Neuronal stem cell (in vitro differentiated cells): ENCODE measurements at regions not wholly inside any gene's neighbourhood (a gene's known extent, or its start where the extent isn't known, plus 50 kb on each side); places are given as distances from the start of the nearest gene placed in this dataset.

Experiments used
- DNase-seq: peaks from one replicate; pipeline ENCODE4 v3.0.0-alpha.2; 2013; ENCODE audit warnings: low spot score
- H2AFZ ChIP-seq: one replicate; pipeline ENCODE4 v1.6.1; 2013; ENCODE audit warnings: mild to moderate bottlenecking, low read length, inconsistent platforms
- H2AK5ac ChIP-seq: 2 replicates; pipeline ENCODE4 v1.6.1; 2013; ENCODE audit warnings: low read depth, mild to moderate bottlenecking, inconsistent platforms, low read length, moderate library complexity, mixed read lengths
- H2BK120ac ChIP-seq: 2 replicates; pipeline ENCODE4 v1.6.1; 2013; ENCODE audit warnings: low read depth, mild to moderate bottlenecking, inconsistent platforms, low read length, moderate library complexity, mixed read lengths
- H2BK12ac ChIP-seq: one replicate; pipeline ENCODE4 v1.6.1; 2013; ENCODE audit warnings: low read length, inconsistent platforms
- H2BK15ac ChIP-seq: 2 replicates; pipeline ENCODE4 v1.6.1; 2013; ENCODE audit warnings: mild to moderate bottlenecking, low read length, inconsistent platforms, mixed read lengths
- H2BK5ac ChIP-seq: one replicate; pipeline ENCODE4 v1.6.1; 2013; ENCODE audit warnings: inconsistent platforms, mild to moderate bottlenecking, low read length, moderate library complexity
- H3K14ac ChIP-seq: one replicate; pipeline ENCODE4 v1.6.1; 2013; ENCODE audit warnings: low read length, inconsistent platforms
- H3K18ac ChIP-seq: 2 replicates; pipeline ENCODE4 v1.6.1; 2013; ENCODE audit warnings: low read length, inconsistent platforms
- H3K23ac ChIP-seq: 2 replicates; pipeline ENCODE4 v1.6.1; 2013; ENCODE audit warnings: low read depth, mild to moderate bottlenecking, mixed read lengths, low read length, inconsistent platforms; ENCODE audit not compliant: poor library complexity
- H3K27ac ChIP-seq: replicated peaks from 3 replicates; pipeline ENCODE4 v1.5.1; 2013; ENCODE audit warnings: low read length, inconsistent platforms
- H3K27me3 ChIP-seq, 3 experiments: 2 replicates each; pipeline ENCODE4 v1.6.1; 2013; ENCODE audit warnings: low read length in 3 of 3, mild to moderate bottlenecking in 2 of 3, inconsistent platforms in 1 of 3, low read depth in 1 of 3, mixed read lengths in 1 of 3, moderate library complexity in 1 of 3; ENCODE audit not compliant: control insufficient read depth in 3 of 3, insufficient read depth in 3 of 3
- H3K36me3 ChIP-seq, 2 donors: replicated peaks in 1 of 2; 2 replicates each; pipeline ENCODE4 v1.6.1; 2013; ENCODE audit warnings: low read length in 2 of 2; ENCODE audit not compliant: control insufficient read depth in 2 of 2, insufficient read depth in 2 of 2
- H3K4ac ChIP-seq: 2 replicates; pipeline ENCODE4 v1.6.1; 2013; ENCODE audit warnings: inconsistent platforms, mild to moderate bottlenecking, low read length, moderate library complexity
- H3K4me1 ChIP-seq, 2 donors: 1 replicate in 1 of 2; 2 replicates in 1 of 2; pipeline ENCODE4 v1.6.1; 2013; ENCODE audit warnings: low read length in 2 of 2, low read depth in 1 of 2; ENCODE audit not compliant: control insufficient read depth in 2 of 2, insufficient read depth in 1 of 2
- H3K4me2 ChIP-seq: one replicate; pipeline ENCODE4 v1.6.1; 2013; ENCODE audit warnings: mild to moderate bottlenecking, low read length, inconsistent platforms; ENCODE audit not compliant: insufficient read depth, poor library complexity, severe bottlenecking
- H3K4me3 ChIP-seq, 2 donors: 2 replicates each; pipeline ENCODE4 v1.5.1; 2013; ENCODE audit warnings: low read length in 2 of 2, mild to moderate bottlenecking in 2 of 2, inconsistent platforms in 1 of 2, moderate library complexity in 1 of 2
- H3K79me1 ChIP-seq: one replicate; pipeline ENCODE4 v1.6.1; 2013; ENCODE audit warnings: low read depth, mild to moderate bottlenecking, inconsistent platforms, low read length, moderate library complexity
- H3K9ac ChIP-seq: one replicate; pipeline ENCODE4 v1.6.1; 2013; ENCODE audit warnings: mild to moderate bottlenecking, low read depth, low read length, inconsistent platforms; ENCODE audit not compliant: poor library complexity
- H3K9me3 ChIP-seq, 2 donors: replicated peaks in 1 of 2; 2 replicates each; pipeline versions ENCODE3 to v1.6.1; 2013; ENCODE audit warnings: low read length in 2 of 2, mild to moderate bottlenecking in 2 of 2, inconsistent platforms in 1 of 2, low read depth in 1 of 2, mixed read lengths in 1 of 2, moderate library complexity in 1 of 2; ENCODE audit not compliant: control insufficient read depth in 2 of 2, insufficient read depth in 1 of 2
- H4K8ac ChIP-seq: one replicate; pipeline ENCODE4 v1.6.1; 2013; ENCODE audit warnings: low read depth, mild to moderate bottlenecking, inconsistent platforms, low read length, moderate library complexity
- H4K91ac ChIP-seq: one replicate; pipeline ENCODE4 v1.6.1; 2013; ENCODE audit warnings: low read length, low read depth, mild to moderate bottlenecking, inconsistent platforms; ENCODE audit not compliant: poor library complexity
- WGBS, 2 donors: extraction: QIAGEN DNeasy Blood & Tissue Kit; methylation state at CpG; one replicate each; pipeline ENCODE4 v1.1.7; 2013; ENCODE audit warnings: missing lambda C conversion rate in 2 of 2, mixed read lengths in 1 of 2; ENCODE audit not compliant: insufficient read length in 2 of 2, insufficient replicate concordance in 1 of 2; ENCODE audit errors: extremely low coverage in 2 of 2; 5-methylcytosine and 5-hydroxymethylcytosine counted together

DNA sequence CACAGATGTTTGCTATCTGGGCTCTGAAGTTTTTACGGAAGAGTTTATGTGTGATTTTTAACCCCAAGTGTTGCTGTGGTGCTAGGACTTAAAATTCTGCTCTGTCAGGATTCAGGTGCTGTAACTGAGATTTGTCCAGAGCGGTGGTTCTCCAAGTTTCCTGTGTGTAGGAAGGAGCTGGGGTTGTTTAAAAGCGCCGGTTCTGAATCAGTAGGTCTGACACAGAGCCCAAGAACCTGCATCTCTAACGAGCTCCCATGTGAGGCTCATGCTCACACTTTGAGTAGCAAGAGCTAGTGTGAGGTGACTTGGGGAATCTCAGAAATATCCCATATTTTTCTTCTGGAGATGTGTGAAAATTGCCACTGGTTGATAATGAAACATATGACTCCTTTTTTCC is 325.5 kb downstream of the SATB1 start:
- DNase-seq = no peak
- H4K8ac ChIP-seq = no peak overlapping the region
- no peak overlapping the region for H3K4me3 ChIP-seq
- H2BK120ac ChIP-seq = no peak overlapping the region
- H2AK5ac ChIP-seq = no peak overlapping the region
- H3K9ac ChIP-seq = no peak overlapping the region
- no peaks in the 10 kb centered on the region for H3K27me3 ChIP-seq
- H2AFZ ChIP-seq = no peak overlapping the region
- H4K91ac ChIP-seq = no peak overlapping the region
- no peak overlapping the region for H3K4ac ChIP-seq
- H3K14ac ChIP-seq = no peak overlapping the region
- H3K4me2 ChIP-seq = no peak overlapping the region
- H3K23ac ChIP-seq = no peak overlapping the region
- no CpG with 5 or more reads among the region's 5 CpGs for WGBS, 2 donors
- H3K9me3 ChIP-seq = peaks cover 2 to 5% of the 10 kb centered on the region in 2 donors
- H3K4me1 ChIP-seq = peaks cover 0 to 6% of the 10 kb centered on the region in 2 donors
- H3K79me1 ChIP-seq = no peaks in the 10 kb centered on the region
- no peak overlapping the region for H3K27ac ChIP-seq
- no peak overlapping the region for H2BK5ac ChIP-seq
- H3K18ac ChIP-seq = no peak overlapping the region
- no peak overlapping the region for H2BK12ac ChIP-seq
- no peak overlapping the region for H2BK15ac ChIP-seq
- H3K36me3 ChIP-seq = no peaks in the 10 kb centered on the region

DNA sequence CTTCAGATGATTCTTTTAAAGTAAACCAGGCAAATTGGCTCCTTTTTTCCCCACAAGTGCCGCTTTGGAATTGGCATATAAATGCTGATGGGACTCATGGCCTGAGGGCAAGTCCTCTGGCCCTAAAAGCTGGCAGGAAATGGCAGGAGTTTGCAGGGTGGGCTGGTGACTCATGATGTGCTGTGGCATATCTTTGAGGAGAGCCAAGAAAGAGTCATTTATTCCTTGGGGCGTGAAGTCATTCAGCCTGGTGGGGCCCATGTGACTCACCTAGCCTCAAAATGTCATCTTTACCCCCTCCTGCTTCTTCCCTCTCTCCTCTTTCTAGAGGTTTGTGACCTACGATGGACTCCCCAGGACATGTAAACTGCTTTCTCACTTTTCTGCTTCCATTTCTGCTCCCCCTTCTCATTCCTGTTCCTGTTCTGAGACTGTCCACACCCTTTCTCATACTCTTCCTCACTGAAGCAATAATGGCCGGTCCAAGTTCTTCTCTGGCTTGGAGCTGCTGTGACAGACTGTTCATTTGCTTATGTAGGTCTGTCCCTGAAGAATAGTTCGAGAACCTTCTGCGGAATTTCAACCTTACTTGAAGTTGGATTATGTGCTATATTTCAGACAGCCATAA is 326.1 kb downstream of the SATB1 start:
- Histone ChIP-seq H4K91ac (no peak overlapping the region), H2AK5ac (no peak overlapping the region), H2BK12ac (no peak overlapping the region), H4K8ac (no peak overlapping the region), H2BK5ac (no peak overlapping the region), H3K4me2 (no peak overlapping the region), H3K4me3 (no peak overlapping the region), H3K9ac (no peak overlapping the region), H3K27me3 (no peaks in the 10 kb centered on the region), H2AFZ (no peak overlapping the region), H2BK15ac (no peak overlapping the region), H3K36me3 (no peaks in the 10 kb centered on the region), H3K9me3 (peaks cover 2 to 5% of the 10 kb centered on the region in 2 donors), H3K14ac (no peak overlapping the region), H3K18ac (no peak overlapping the region), H3K23ac (no peak overlapping the region), H3K79me1 (no peaks in the 10 kb centered on the region), H3K4me1 (peaks cover 0 to 5% of the 10 kb centered on the region in 2 donors), H3K4ac (no peak overlapping the region), H3K27ac (no peak overlapping the region), H2BK120ac (no peak overlapping the region)
- no peak for DNase-seq
- WGBS, 2 donors = no CpG with 5 or more reads among the region's 6 CpGs

DNA sequence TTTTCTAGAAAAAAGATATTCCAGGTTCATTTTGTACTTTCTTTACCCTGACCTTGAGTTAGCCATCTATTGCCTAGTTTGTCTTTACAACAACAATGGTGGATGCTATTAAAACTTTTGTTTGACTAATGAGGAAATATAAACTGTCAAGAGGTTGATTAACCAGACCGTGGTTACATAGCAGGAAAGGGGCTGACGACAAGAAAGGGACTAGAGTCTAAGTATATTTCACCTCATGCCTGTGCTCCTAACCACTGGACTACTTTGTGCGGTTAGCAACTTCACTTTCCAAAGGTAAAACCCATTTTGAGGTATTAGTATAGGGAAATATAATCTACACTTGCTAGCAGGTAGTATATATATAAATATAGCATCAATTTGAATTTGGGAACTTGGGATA is 327.1 kb downstream of the SATB1 start:
- no CpG with 5 or more reads among the region's 3 CpGs for WGBS, 2 donors
- Histone ChIP-seq H3K4me2 (no peak overlapping the region), H3K79me1 (no peaks in the 10 kb centered on the region), H3K9me3 (peaks cover 2 to 5% of the 10 kb centered on the region in 2 donors), H3K4me1 (no peaks in the 10 kb centered on the region), H2BK5ac (no peak overlapping the region), H2AK5ac (no peak overlapping the region), H4K8ac (no peak overlapping the region), H2BK120ac (no peak overlapping the region), H3K27ac (no peak overlapping the region), H3K18ac (no peak overlapping the region), H3K4me3 (no peak overlapping the region), H3K36me3 (no peaks in the 10 kb centered on the region), H3K27me3 (no peaks in the 10 kb centered on the region), H2AFZ (no peak overlapping the region), H2BK12ac (no peak overlapping the region), H3K4ac (no peak overlapping the region), H2BK15ac (no peak overlapping the region), H4K91ac (no peak overlapping the region), H3K23ac (no peak overlapping the region), H3K14ac (no peak overlapping the region), H3K9ac (no peak overlapping the region)
- DNase-seq = no peak

DNA sequence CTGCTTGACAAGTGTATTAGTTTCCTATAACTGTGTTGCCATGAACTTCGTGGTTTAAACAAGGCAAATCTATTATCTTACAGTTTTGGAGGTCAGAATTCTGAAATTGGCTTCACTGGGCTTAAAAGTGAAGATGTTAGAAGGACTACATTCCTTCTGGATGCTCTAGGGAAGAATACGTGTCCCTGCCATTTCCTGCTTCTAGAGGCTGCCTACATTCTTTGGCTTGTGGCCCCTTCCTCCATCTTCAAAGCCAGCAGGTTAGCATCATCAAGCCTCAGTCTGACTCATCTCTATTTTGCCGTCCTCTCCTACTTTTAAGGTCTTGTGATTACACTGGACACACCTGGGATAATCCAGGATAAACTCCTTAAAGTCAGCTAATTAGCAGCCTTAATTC is 327.7 kb downstream of the SATB1 start:
- H3K27me3 ChIP-seq = no peaks in the 10 kb centered on the region
- no peak overlapping the region for H4K91ac ChIP-seq
- H3K18ac ChIP-seq = no peak overlapping the region
- no peak overlapping the region for H3K4me3 ChIP-seq
- no peak overlapping the region for H2BK5ac ChIP-seq
- H3K9ac ChIP-seq = no peak overlapping the region
- no peak overlapping the region for H3K14ac ChIP-seq
- H3K27ac ChIP-seq = no peak overlapping the region
- H2BK120ac ChIP-seq = no peak overlapping the region
- no peak overlapping the region for H2AFZ ChIP-seq
- no peak overlapping the region for H3K4me2 ChIP-seq
- H3K23ac ChIP-seq = no peak overlapping the region
- no peaks in the 10 kb centered on the region for H3K36me3 ChIP-seq
- no CpG with 5 or more reads among the region's 3 CpGs for WGBS, 2 donors
- no peaks in the 10 kb centered on the region for H3K79me1 ChIP-seq
- no peaks in the 10 kb centered on the region for H3K4me1 ChIP-seq
- H3K9me3 ChIP-seq = peaks cover 2 to 5% of the 10 kb centered on the region in 2 donors
- H3K4ac ChIP-seq = no peak overlapping the region
- no peak overlapping the region for H4K8ac ChIP-seq
- no peak overlapping the region for H2AK5ac ChIP-seq
- H2BK12ac ChIP-seq = no peak overlapping the region
- DNase-seq = no peak
- H2BK15ac ChIP-seq = no peak overlapping the region
